ENCODE measurements at regions not wholly inside any gene's neighbourhood (a gene's known extent, or its start where the extent isn't known, plus 50 kb on each side); places are given as distances from the start of the nearest gene placed in this dataset.
A peak's percentile ranks its signal among the peaks of the same experiment; 100 is the strongest.

DNA sequence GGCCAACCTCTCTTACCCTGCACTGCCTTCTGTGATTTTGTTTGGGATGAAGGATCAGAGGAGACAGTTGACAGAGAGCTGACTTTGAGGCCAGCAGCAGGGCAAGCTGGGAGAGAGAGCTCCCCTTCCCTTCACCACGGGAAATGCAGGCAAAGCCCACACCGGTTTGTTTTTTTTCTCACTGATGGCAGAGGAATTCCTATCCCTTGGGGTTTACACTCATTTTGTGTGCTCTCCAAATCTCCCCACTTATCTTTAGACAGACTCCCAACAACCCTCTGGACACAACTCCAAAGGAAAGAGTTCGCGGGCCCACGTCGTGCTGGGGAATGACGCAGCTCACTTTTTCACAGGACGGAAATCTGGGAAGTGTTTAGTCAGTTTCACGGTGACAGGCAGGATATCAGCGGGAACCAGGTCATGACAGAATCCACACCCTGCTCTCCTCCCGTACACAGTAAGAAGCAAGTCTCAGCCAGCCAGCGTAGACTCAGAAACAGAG is 68.3 kb upstream of the FAM171A1 start:
- peak in 1 of 2 donors; percentile 23 for DNase-seq (ENCODE audit: low spot score in 2 of 2)
- TF ChIP-seq POLR2A (IDR thresholded peaks at IDR 0.05) (no peak), CTCF (IDR thresholded peaks at IDR 0.05) (no peak)
- no peak overlapping the region for H3K4me3 ChIP-seq (ENCODE audit: low read depth, poor library complexity, severe bottlenecking)
- intact Hi-C loops (cut with DNase I; ENCODE audit: low total_unique reads), result no loop called here
- WGBS, 2 donors, result 1 to 2% methylated on average over 12 of the region's 12 CpGs

DNA sequence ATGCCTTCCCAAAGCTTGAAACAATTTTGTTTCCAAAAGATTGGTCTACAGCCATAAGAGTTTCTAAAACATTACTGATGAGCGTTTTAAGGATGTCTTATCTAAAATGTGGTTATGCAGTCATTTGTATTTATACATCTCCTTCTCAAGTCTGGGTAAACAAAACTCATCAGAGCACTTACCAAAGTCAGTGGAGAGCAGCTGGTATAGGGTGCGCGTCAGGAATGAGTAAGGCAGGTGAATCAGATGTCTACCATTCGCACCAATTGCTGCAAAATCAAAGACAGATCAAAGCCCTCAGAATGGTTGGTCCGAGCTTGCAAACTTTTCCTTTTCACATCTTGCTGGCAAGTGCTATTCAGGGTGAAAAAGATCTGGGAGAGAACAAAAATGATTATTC is 65.6 kb upstream of the FAM171A1 start:
- 84 to 92% methylated on average over 5 of the region's 5 CpGs for WGBS, 2 donors
- intact Hi-C loops (cut with DNase I; ENCODE audit: low total_unique reads), result no loop called here
- H3K4me3 ChIP-seq (ENCODE audit: low read depth, poor library complexity, severe bottlenecking), result no peak overlapping the region
- DNase-seq (ENCODE audit: low spot score in 2 of 2), result no peak
- TF ChIP-seq POLR2A (IDR thresholded peaks at IDR 0.05), result no peak
- TF ChIP-seq CTCF (IDR thresholded peaks at IDR 0.05), result no peak

DNA sequence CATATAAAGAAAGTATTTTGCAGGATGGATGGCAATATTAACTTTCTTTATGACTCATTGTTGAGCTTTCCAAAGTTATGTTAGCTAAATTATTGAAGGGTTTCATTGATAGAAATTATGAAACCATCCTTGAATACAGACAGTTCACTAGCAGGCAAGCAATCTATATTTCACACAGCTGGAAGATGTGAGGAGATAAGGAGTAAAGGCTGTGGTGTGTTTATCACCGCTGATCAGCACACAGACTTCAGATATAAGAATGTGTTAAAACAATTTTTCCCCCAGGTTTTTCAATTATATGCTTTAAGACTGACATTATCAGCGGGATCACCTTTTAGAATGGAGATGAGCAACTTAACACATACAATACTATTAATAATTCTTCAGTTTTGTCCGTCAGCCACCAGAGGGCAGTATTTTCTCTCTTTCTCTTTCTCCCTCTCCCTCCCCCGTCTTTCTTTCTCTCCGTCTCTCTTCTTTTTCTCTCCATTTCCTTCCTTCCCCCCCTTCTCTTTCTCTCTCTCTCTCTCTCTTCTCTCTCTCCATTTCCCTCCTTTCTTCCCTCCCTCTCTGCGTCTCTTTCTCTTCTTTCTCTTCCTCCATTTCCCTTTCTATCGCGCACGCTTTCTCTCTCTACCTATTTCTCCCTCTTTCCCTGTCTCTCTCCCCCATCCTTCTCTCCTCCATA is 62.9 kb upstream of the FAM171A1 start:
- 24 to 27% methylated on average over 9 of the region's 9 CpGs for WGBS, 2 donors
- intact Hi-C loops (cut with DNase I; ENCODE audit: low total_unique reads), result no loop called here
- H3K4me3 ChIP-seq (ENCODE audit: low read depth, poor library complexity, severe bottlenecking), result no peak overlapping the region
- TF ChIP-seq POLR2A (IDR thresholded peaks at IDR 0.05) (no peak), CTCF (IDR thresholded peaks at IDR 0.05) (peak in 1 of 3 donors; percentile 44)
- peak in 1 of 2 donors; percentile 26 for DNase-seq (ENCODE audit: low spot score in 2 of 2)

GRCh38 chr10:15432266-15432665 is 61.2 kb upstream of the FAM171A1 start:
- 61 to 75% methylated on average over 7 of the region's 7 CpGs for WGBS, 2 donors
- TF ChIP-seq CTCF (IDR thresholded peaks at IDR 0.05) (no peak), POLR2A (IDR thresholded peaks at IDR 0.05) (no peak)
- no peak overlapping the region for H3K4me3 ChIP-seq (ENCODE audit: low read depth, poor library complexity, severe bottlenecking)
- intact Hi-C loops (cut with DNase I; ENCODE audit: low total_unique reads), result no loop called here
- DNase-seq (ENCODE audit: low spot score in 2 of 2), result no peak

DNA sequence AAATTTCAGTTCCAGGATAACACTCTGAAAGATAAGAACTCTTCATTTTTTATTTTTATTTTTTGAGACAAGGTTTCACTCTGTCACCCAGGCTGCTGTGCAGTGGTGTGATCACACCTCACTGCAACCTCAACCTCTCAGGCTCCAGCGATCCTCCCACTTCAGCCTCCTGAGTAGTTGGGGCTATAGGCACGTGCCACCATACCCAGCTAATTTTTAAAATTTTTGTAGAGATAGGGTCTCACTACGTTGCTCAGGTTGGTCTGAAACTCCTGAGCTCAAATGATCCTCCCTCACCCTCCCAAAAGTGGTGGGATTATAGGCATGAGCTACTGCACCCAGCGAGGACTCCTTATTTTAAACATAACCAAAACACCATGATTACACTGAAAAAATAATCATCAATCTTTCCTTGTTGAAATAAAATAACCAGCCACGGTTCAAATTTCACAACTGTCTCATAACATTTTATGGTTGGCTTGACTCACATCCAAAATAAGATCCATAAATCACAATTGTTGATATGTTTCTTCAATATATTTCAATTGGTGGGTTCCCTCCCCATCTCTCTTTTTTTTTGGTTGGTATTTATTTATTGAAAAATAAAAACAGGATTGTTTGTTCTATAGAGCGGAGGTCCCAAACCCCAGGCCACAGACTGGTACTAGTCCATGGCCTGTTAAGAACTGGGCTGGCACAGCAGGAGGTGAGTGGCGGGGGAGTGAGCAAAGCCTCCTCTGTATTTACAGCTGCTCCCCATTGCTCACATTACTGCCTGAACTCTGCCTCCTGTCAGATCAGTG is 60.1 kb upstream of the FAM171A1 start:
- TF ChIP-seq POLR2A (IDR thresholded peaks at IDR 0.05) (no peak), CTCF (IDR thresholded peaks at IDR 0.05) (no peak)
- DNase-seq (ENCODE audit: low spot score in 2 of 2), result no peak
- intact Hi-C loops (cut with DNase I; ENCODE audit: low total_unique reads), result no loop called here
- no peak overlapping the region for H3K4me3 ChIP-seq (ENCODE audit: low read depth, poor library complexity, severe bottlenecking)
- 73 to 75% methylated on average over 7 of the region's 7 CpGs for WGBS, 2 donors

All from lower leg skin (tissue), 4 donors.